Neuronal stem cell (in vitro differentiated cells): ENCODE measurements at regions not wholly inside any gene's neighbourhood (a gene's known extent, or its start where the extent isn't known, plus 50 kb on each side); places are given as distances from the start of the nearest gene placed in this dataset. TPM values are rescaled to one million over a fixed set of nuclear protein-coding genes. Genes with fewer than 3 reads are reported as not detected.

Source experiments
- DNase-seq: peaks from one replicate; pipeline ENCODE4 v3.0.0-alpha.2; 2013; ENCODE audit warnings: low spot score
- H2AFZ ChIP-seq: one replicate; pipeline ENCODE4 v1.6.1; 2013; ENCODE audit warnings: mild to moderate bottlenecking, low read length, inconsistent platforms
- H2AK5ac ChIP-seq: 2 replicates; pipeline ENCODE4 v1.6.1; 2013; ENCODE audit warnings: low read depth, mild to moderate bottlenecking, inconsistent platforms, low read length, moderate library complexity, mixed read lengths
- H2BK120ac ChIP-seq: 2 replicates; pipeline ENCODE4 v1.6.1; 2013; ENCODE audit warnings: low read depth, mild to moderate bottlenecking, inconsistent platforms, low read length, moderate library complexity, mixed read lengths
- H2BK12ac ChIP-seq: one replicate; pipeline ENCODE4 v1.6.1; 2013; ENCODE audit warnings: low read length, inconsistent platforms
- H2BK15ac ChIP-seq: 2 replicates; pipeline ENCODE4 v1.6.1; 2013; ENCODE audit warnings: mild to moderate bottlenecking, low read length, inconsistent platforms, mixed read lengths
- H2BK5ac ChIP-seq: one replicate; pipeline ENCODE4 v1.6.1; 2013; ENCODE audit warnings: inconsistent platforms, mild to moderate bottlenecking, low read length, moderate library complexity
- H3K14ac ChIP-seq: one replicate; pipeline ENCODE4 v1.6.1; 2013; ENCODE audit warnings: low read length, inconsistent platforms
- H3K18ac ChIP-seq: 2 replicates; pipeline ENCODE4 v1.6.1; 2013; ENCODE audit warnings: low read length, inconsistent platforms
- H3K23ac ChIP-seq: 2 replicates; pipeline ENCODE4 v1.6.1; 2013; ENCODE audit warnings: low read depth, mild to moderate bottlenecking, mixed read lengths, low read length, inconsistent platforms; ENCODE audit not compliant: poor library complexity
- H3K27ac ChIP-seq: replicated peaks from 3 replicates; pipeline ENCODE4 v1.5.1; 2013; ENCODE audit warnings: low read length, inconsistent platforms
- H3K27me3 ChIP-seq, 3 experiments: 2 replicates each; pipeline ENCODE4 v1.6.1; 2013; ENCODE audit warnings: low read length in 3 of 3, mild to moderate bottlenecking in 2 of 3, inconsistent platforms in 1 of 3, low read depth in 1 of 3, mixed read lengths in 1 of 3, moderate library complexity in 1 of 3; ENCODE audit not compliant: control insufficient read depth in 3 of 3, insufficient read depth in 3 of 3
- H3K36me3 ChIP-seq, 2 donors: replicated peaks in 1 of 2; 2 replicates each; pipeline ENCODE4 v1.6.1; 2013; ENCODE audit warnings: low read length in 2 of 2; ENCODE audit not compliant: control insufficient read depth in 2 of 2, insufficient read depth in 2 of 2
- H3K4ac ChIP-seq: 2 replicates; pipeline ENCODE4 v1.6.1; 2013; ENCODE audit warnings: inconsistent platforms, mild to moderate bottlenecking, low read length, moderate library complexity
- H3K4me1 ChIP-seq, 2 donors: 1 replicate in 1 of 2; 2 replicates in 1 of 2; pipeline ENCODE4 v1.6.1; 2013; ENCODE audit warnings: low read length in 2 of 2, low read depth in 1 of 2; ENCODE audit not compliant: control insufficient read depth in 2 of 2, insufficient read depth in 1 of 2
- H3K4me2 ChIP-seq: one replicate; pipeline ENCODE4 v1.6.1; 2013; ENCODE audit warnings: mild to moderate bottlenecking, low read length, inconsistent platforms; ENCODE audit not compliant: insufficient read depth, poor library complexity, severe bottlenecking
- H3K4me3 ChIP-seq, 2 donors: 2 replicates each; pipeline ENCODE4 v1.5.1; 2013; ENCODE audit warnings: low read length in 2 of 2, mild to moderate bottlenecking in 2 of 2, inconsistent platforms in 1 of 2, moderate library complexity in 1 of 2
- H3K79me1 ChIP-seq: one replicate; pipeline ENCODE4 v1.6.1; 2013; ENCODE audit warnings: low read depth, mild to moderate bottlenecking, inconsistent platforms, low read length, moderate library complexity
- H3K9ac ChIP-seq: one replicate; pipeline ENCODE4 v1.6.1; 2013; ENCODE audit warnings: mild to moderate bottlenecking, low read depth, low read length, inconsistent platforms; ENCODE audit not compliant: poor library complexity
- H3K9me3 ChIP-seq, 2 donors: replicated peaks in 1 of 2; 2 replicates each; pipeline versions ENCODE3 to v1.6.1; 2013; ENCODE audit warnings: low read length in 2 of 2, mild to moderate bottlenecking in 2 of 2, inconsistent platforms in 1 of 2, low read depth in 1 of 2, mixed read lengths in 1 of 2, moderate library complexity in 1 of 2; ENCODE audit not compliant: control insufficient read depth in 2 of 2, insufficient read depth in 1 of 2
- H4K8ac ChIP-seq: one replicate; pipeline ENCODE4 v1.6.1; 2013; ENCODE audit warnings: low read depth, mild to moderate bottlenecking, inconsistent platforms, low read length, moderate library complexity
- H4K91ac ChIP-seq: one replicate; pipeline ENCODE4 v1.6.1; 2013; ENCODE audit warnings: low read length, low read depth, mild to moderate bottlenecking, inconsistent platforms; ENCODE audit not compliant: poor library complexity
- WGBS, 2 donors: extraction: QIAGEN DNeasy Blood & Tissue Kit; methylation state at CpG; one replicate each; pipeline ENCODE4 v1.1.7; 2013; ENCODE audit warnings: missing lambda C conversion rate in 2 of 2, mixed read lengths in 1 of 2; ENCODE audit not compliant: insufficient read length in 2 of 2, insufficient replicate concordance in 1 of 2; ENCODE audit errors: extremely low coverage in 2 of 2; 5-methylcytosine and 5-hydroxymethylcytosine counted together
- small RNA-seq: library from polyadenylated mRNA; stranded (forward); fragments of <200 nt; extraction: miRNeasy Mini kit (QIAGEN cat#:217004); gene quantifications from one replicate; pipeline ENCODE3, GENCODE V24; 2013; ENCODE audit not compliant: insufficient read depth

DNA sequence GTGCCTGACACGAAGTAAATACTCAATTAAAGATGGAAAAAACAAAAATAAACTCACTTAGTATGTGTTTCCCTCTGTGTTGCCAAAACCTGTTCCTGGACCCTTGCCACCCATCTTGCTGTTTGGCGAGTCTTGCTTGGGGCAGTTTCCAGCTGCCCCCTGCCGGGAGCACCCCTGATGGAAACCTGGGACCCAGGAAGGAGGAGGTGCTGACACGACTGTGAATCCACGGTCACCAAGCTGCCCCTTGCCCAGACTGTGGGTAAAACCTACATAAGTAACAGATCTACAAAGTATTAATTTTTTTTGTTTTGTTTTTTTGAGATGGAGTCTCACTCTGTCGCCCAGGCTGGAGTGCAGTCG is 50.1 kb upstream of the SIAH1 start:
- Histone ChIP-seq H3K9ac (no peak overlapping the region), H2AK5ac (no peak overlapping the region), H3K14ac (no peak overlapping the region), H3K23ac (no peak overlapping the region), H2BK15ac (no peak overlapping the region), H2AFZ (no peak overlapping the region), H3K4me2 (no peak overlapping the region), H3K18ac (no peak overlapping the region), H3K4ac (no peak overlapping the region), H3K27me3 (peaks cover 0 to 7% (median 0%) of the 10 kb centered on the region in 3 experiments), H3K4me3 (no peak overlapping the region), H4K8ac (no peak overlapping the region), H3K79me1 (no peaks in the 10 kb centered on the region), H2BK12ac (no peak overlapping the region), H3K9me3 (no peaks in the 10 kb centered on the region), H3K4me1 (no peaks in the 10 kb centered on the region), H3K36me3 (no peaks in the 10 kb centered on the region), H3K27ac (no peak overlapping the region), H4K91ac (no peak overlapping the region), H2BK120ac (no peak overlapping the region), H2BK5ac (no peak overlapping the region)
- DNase-seq, result no peak
- WGBS, 2 donors, result no CpG with 5 or more reads among the region's 7 CpGs

Small RNAs in the stretch of these regions (small RNA-seq; reads per million reads assigned to genes)
- gene AC026470.1, result not detected
